MV-4-11 (cell line): ENCODE measurements at regions not wholly inside any gene's neighbourhood (a gene's known extent, or its start where the extent isn't known, plus 50 kb on each side); places are given as distances from the start of the nearest gene placed in this dataset.

Experiments
- DNase-seq: peaks from one replicate; lab custom pipeline; 2025; lab: John Stamatoyannopoulos, UW

DNA sequence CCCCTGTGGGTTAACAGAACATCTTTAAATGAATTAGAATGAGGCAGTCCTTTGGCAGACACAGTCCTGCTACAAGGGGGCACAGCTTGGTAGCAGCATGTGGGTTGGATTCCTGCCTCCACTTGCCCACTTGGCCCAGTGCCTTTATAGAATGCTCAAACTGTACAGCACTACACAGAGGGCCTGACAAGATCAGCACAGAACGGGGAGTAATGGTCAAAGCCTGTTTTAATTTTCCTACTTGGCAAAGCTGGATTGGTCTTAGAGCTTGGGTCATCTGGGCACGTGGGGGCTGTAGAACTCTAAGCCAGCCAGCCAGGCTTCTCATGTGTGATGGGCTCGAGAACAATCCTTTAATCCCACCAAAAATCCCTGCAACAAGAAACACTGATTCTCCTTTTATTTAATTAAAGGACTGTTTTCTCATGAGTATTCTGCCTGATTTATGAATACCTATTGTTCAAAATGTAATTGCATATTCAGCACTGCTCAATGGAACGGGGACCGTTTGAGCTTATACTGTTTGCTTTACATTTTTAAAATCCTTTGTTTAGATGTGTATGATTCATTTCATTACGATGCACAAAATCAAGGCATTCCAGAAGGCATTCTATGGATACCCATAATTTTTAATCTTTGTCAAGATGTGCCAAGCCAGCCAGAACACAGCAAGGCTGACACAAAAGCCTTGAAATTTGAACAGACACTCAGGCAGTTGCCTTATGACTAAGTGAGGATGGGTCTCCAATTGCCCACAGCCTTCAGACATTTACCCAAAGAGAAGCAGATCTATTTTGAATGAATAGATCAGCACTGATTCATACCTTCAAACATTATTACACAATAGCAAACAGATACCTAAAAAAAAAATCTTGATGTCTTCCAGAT is 249.3 kb upstream of the TGFBR2 start:
- no peak for DNase-seq

DNA sequence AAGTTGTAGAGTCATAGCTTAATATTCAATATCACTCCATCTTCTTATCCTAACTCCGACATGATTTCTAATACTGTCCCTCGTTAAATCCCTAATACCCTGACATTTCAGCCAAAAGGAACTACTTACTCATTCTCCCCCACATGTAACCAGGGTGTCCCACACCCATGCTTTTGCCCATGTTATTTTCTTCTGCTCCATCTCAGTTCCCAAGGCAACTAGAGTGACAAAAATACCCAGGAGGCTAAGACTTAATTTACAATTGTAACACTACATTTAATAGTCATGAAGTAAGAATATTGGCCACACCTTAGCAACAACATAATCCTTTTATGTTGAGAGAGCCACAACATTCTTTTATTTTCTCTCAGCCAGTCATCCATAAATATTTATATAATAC is 248.5 kb upstream of the TGFBR2 start:
- DNase-seq: no peak

DNA sequence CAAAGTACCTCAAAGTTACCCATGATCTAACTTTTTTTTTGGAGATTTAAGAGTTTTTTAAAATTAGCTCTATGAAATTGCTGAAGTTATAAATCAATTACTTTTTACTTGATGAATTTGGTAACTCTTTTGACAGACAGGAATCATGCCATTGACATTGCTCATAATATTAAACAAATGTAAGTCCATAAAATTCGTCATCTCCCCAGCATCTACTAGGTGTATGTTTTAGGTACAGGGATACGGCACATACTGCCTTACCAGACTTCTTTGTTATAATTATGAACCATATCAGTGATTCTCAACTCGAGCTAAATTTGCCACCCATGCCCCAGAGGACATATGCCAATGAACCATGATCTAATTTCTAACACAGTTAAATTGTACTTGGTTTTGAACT is 247.5 kb upstream of the TGFBR2 start:
- DNase-seq: no peak

DNA sequence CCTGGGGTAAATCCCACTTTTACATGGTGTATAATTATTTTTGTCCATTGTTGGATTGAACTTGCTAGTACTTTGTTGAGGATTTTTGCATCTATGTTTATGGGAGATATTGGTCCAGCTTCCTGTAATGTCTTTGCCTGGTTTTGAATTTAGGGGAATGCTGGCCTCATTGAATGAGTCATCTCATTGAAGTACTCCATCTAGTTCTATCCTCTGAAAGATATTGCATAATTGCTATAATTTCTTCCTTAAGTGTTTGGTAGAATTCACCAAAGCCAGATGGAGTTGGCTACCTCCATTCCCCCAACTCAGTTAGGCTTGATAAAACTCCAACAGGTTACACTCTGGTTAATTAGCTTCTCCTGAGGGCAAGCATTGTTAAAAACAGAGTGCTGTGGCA is 237.4 kb upstream of the TGFBR2 start:
- DNase-seq: no peak

DNA sequence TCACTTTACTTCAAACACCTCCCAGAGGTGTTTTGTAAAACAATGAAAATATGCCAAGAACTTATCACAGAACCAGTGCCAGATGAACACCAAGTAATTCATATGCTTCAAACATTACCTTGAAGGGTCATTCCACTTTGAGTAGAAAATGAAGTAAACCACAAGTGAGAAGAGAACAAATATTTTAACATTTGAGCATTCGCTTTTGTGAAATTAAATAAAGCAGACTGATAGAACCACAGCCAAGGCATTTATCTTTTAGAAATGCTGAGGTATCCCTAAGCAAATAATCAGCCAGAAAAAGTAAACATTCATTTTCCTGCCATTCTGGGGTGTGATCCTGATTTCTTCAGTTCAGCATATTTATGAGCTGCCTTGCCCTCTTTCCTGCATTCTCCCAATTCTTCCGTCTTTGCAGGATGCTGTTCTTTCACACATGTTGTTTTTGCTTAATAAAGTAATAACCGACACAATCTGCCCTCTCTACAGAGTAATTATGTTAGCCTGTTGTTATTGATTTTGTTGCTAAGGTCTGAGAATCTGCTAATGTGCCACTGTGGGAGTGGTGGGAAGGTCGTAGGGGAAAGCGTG is 235.6 kb upstream of the TGFBR2 start:
- DNase-seq: no peak

DNA sequence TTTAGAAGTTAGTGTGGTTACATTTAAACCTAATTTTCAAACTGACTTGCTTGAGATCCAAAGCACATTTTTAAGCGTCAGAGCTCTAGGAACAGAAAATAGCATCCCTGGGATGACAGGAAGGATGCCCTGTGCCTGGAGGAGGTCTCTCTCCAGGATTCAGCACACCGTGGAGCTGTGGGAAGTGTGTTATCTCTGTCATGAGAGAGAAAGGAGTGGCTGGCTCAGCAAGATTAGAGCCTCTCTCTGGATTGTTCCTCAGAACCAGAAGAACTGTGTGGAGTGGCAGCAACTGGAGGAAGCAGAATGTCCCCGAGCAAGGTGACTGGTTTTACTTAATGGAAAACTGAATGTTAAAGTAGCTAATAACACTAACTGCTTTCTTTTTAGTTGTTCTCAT is 233.6 kb upstream of the TGFBR2 start:
- DNase-seq: no peak

DNA sequence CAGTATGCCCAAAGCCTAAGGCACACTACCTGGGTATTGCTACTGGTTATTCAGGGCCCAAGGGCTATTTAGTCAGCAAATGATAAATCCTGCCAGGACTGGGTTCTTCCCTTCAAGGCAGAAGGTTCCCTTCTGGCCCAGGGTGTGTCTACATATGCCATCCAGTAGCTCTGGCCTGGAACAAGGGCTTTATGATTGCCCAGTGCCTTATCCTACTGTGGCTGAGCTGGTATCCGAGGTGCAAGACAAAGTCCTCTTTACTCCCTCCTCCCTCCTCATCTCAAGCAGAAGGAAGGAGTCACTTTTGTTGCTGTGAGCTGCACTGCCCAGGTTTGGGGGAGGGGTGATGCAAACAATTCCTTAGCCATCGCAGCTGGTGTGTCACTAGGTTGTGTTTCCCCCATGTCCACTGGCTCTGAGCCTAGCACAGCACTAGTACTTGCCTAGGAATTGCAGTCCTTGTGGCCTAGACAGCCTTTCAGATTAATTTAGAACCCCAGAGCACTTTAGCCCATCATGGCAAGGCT is 221.8 kb upstream of the TGFBR2 start:
- no peak for DNase-seq

DNA sequence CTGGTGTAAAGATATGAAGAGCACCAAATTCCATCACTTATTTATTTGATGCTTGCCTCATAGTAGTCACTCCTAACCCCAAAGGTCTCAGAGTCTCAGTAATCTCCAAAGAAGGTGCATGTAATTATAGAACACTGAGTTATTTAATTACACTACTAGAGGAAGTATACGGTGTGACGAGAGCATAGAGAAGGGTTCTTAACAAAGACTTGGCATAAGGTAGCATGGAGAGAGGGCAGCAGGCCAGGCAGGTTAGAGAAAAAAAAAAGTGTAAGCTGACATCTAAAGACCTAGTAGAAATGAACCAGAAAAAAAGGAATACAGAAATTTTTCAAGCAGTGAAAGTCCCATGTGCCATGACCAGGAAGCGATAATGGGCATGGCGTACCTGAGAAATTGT is 213.3 kb upstream of the TGFBR2 start:
- no peak for DNase-seq

DNA sequence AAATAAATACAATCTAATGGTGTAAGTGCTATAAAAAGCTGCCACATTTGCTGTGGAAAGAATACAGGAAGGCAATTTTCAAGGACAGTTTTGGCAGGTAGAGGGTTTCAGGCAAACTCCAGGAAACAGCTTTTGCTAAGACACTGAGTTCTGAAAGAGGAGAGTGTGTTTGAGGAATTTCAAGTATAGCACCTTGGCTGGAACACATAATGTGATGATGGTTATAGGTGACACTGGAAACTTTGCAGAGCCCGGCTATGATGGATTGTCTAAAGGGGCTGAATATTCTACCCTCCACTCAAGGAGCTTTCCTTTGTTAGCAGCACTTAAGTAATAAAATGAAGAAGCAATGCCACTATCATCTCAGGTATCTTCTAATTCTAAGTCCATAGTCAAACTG is 209.4 kb upstream of the TGFBR2 start:
- DNase-seq: no peak

DNA sequence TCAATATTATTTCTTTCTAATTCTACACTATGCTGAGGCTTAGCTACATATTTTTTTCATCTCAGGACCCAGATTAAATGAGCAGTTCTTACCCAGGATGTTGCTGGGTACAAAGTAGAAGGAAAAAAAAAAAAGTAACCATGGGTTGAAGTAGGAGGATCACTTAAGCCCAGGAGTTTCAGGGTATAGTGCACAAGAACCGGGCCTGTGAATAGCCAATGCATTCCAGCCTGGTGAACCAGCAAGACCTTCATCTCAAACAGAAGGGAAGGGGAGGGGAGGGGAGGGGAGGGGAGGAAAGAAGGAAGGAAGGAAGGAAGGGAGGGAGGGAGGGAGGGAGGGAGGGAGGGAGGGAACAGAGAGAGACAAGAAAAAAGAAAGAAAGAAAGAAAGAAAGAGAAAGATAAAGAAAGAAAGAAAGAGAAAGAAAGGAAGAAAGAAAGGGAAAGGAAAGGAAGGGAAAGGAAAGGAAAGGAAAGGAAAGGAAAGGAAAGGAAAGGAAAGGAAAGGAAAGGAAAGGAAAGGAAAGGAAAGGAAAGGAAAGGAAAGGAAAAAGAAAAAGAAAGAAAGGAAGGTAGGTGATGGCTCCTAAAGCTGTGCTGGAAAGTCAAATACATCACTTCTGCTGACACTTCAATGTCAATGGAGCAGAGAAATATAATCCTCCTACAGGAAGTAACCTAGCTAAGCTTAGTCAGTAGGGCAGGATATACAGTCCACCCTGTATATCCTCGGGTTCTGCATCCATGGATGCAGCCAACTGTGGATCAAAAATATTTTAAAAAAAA is 206.8 kb upstream of the TGFBR2 start:
- no peak for DNase-seq

DNA sequence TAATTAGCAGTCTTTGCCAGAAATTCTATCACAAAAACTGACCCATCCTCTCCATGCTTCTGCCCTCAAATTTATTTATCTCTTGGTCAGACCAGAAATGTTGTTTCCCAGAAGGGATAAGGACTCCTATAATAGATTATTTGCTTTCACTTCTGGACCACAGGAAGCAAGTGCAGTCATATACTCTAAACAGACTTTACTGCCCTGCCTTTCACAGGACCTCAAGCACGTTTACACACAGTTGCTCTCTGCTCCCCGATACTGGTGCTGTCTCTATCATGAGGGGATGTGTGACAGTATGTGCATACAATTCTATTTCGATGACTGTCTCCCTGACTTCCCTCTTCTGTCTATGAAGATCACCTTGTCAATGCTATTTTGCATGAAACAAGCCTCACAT is 205.5 kb upstream of the TGFBR2 start:
- no peak for DNase-seq

DNA sequence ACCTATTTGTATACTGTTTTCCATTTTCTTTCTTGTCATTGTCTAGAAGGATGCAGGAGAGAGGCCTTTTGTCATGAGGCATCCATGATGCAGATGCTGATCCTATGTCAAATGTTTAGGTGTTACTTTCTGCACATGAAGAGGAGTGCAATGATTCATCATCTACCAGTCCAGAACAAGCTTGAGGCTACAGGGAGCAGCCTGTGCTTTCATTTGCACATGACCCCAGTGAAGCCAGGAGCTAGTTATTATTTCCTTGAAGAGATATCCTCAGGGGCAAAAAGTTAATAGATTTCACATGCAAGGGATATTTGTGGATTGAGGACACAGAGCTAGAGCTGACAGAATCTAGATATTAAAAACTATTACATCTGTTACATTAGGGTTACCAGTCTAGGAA is 204.4 kb upstream of the TGFBR2 start:
- no peak for DNase-seq

DNA sequence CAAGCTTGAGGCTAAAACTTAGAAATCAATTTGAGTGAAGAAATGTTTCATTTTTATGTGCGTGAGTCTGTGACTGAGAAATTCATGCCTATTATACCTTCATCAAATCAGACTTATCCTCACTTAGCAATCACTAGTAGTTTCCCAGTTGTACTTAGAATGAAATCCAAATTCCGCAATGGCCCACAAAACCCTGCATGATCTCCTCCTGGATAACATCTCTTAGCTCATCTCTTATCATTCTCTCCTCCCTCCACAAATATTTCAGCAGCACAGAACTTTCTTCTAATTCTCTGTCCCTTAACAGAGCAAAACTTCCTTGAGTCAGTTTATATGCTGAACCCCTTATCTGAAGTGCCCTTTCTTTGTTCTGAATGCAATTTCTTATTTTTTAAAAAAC is 198.8 kb upstream of the TGFBR2 start:
- no peak for DNase-seq

DNA sequence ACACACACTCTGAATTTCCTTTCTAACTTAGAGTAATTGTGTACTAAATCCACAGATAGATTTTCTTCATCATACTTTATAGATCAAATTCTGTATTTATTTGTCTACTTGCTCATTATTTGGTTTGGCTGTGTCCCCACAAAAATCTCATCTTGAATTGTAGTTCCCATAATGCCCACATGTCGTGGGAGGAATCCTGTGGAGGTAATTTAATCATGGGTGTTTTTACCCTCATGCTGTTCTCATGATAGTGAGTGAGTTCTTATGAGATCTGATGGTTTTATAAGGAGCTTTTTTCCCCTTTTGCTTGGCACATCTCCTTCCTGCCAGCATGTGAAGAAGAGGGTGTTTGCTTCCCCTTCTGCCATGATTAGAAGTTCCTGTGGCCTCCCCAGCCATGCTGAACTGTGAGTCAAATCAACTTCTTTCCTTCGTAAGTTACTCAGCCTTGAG is 198.3 kb upstream of the TGFBR2 start:
- DNase-seq: no peak

DNA sequence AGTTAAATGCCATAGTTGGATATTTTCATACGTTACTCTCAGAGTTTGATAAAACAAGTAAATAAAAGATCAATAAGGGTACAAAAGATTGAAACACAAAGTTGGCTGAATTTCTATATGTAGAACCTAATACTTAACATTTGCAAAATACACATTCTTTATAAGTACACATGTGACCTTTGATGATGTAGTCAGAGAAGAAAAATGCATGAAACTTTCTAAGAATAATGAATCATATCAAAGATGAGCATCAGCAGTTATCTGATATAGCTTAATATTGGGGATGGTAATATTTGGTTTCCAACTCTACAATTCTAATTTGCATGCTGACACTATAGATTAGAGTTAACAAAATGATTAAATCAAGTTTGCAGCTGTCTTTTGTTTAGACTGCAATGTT is 188.0 kb upstream of the TGFBR2 start:
- DNase-seq: no peak

DNA sequence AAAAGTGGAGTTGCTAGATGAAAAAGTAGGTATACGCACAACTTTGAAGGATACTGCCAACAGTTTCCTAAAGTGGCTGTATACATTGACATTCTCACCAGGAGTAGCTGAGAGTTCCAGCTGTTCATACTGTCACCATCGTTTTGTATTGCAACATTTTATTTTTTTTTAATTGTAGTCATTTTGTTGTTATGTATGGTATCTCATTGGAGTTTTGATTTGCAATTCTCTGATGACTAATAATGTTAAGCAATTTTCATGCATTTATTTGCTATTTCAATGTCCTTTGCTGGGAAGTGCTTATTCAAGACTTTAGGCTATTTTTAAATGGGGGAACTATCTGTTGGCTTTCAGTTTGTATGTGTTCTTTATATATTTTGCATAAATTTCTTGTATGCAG is 185.1 kb upstream of the TGFBR2 start:
- peak; percentile 41 for DNase-seq

DNA sequence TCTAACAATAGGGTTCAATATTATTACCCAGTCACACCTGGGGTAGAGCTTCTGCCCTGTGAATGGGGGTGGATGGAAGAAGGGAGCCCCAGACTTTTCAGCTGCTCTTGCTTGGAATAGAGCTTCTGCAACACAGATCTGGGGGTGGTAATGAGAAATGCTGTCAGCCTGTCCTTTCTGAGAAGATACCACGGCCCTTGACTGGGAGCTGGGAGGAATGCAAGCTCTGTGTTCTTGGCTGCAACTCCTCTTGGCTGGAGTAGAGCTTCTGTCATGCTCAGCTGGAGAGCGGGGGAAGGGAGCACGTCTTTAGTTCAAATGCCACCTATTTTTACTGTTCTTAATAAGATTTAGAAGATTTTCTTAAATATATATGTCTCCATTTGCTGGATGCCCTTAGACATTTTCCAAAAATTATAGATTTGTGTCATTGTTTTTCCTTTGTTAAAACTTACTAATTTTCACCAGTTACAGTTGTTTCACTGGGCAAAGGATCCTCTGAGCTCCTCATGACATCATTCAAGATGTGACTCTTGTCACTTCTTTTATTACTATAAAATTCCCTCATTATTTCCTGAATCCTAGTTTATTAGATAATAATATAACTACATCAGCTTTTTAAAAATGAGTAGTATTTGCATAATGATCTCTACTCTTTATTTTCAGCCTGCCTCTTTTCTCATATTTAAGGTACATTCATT is 180.0 kb upstream of the TGFBR2 start:
- DNase-seq: no peak

DNA sequence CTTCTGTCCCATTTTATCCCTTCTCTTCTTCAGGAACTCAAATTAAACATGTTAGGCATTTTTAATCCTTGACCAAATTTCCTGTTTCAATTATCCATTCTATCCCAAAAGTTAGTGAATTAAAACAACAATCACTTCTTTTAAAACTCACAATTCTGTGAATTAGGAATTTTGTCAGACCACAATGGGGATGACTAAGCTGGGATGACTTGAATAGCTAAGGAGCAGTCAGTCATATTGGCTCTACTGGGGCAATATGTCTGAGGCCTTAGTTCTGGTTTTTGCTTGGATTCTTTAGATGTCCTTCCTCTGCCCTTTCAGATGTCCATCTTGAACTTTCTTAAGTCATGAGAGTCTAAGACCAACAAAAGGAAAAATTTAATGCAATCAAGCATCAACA is 178.2 kb upstream of the TGFBR2 start:
- DNase-seq: no peak

DNA sequence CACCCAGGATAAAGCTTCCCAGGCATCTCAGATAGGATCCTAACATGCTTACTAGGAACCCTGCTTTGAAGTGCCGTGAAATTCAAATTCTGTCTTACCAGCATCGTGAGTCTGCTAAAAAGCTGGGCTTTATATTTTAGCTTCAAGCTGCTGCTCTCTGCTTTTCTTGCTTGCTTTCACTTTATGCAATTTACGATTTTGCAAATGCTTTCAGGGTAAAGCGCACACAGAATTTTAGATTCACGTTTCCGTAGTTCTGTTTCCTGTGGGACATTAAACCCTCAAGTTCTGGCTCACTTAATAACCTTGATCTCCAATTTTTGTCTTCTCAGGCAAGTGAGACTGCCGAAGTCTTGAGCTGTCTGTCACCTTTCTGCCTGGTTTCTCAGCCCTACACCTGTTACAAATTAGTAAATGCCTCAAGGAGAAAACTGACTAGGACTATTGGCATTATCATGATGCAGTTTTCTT is 170.5 kb upstream of the TGFBR2 start:
- DNase-seq: no peak

DNA sequence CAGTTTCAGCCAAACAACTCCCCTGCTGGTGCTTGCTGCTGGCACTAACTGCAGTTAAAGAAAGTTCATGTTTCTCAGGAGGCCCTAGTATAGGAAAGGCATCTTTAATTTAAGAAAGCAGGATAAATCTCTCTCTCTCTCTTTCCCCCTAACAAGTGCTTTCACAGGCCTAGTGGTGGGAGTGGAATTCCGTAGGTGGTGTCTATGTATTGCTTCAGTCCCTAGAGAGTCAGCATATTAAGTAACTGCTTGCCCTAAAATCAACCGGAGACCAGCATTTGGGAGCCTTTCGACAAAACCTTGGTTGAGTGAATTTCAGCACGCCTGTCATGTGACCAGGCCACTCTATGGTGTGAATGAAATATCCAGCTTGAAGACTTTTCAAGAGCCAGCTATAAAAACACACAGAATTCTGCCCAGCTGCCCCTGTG is 169.2 kb upstream of the TGFBR2 start:
- no peak for DNase-seq

DNA sequence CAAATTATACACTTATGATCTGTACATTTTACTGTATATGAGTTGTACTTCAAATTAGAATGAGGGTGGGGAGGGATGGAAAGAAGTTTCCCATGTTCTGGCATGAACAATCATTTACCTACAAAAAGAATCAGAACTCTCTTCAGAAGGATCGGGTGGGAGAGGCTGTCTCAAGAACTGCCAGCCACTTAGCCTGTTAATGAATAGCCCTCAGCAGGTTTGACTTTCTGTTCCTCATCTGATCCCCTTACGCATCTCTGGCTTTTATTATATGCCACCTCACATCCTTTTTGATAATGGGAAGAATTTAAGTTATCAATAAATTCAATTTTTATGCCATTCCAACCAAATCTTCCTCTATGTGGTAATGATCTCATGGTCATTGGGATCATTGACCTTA is 168.3 kb upstream of the TGFBR2 start:
- peak; percentile 6 for DNase-seq
